ENCODE measurements at regions not wholly inside any gene's neighbourhood (a gene's known extent, or its start where the extent isn't known, plus 50 kb on each side); places are given as distances from the start of the nearest gene placed in this dataset.
"Not testable (repeated sequence)": the region's sequence is repeated elsewhere in the genome, so short reads cannot be mapped to it uniquely, and the experiment has no call there.

- DNase-seq = no peak
Measured at GRCh38 chr2:207331674-207332073, 165.9 kb upstream of the KLF7 start.

GRCh38 chr2:207332480-207333212 lies 166.9 kb upstream of the KLF7 start:
- DNase-seq = no peak

- no peak for DNase-seq
Measured at GRCh38 chr2:207333599-207334300, 168.0 kb upstream of the KLF7 start.

- DNase-seq = no peak
Measured at GRCh38 chr2:207334301-207334623, 168.5 kb upstream of the KLF7 start.

GRCh38 chr2:207334624-207335371 lies 169.1 kb upstream of the KLF7 start:
- peak; percentile 18 for DNase-seq

- DNase-seq = peak; percentile 53
Measured at GRCh38 chr2:207337234-207338219, 171.8 kb upstream of the KLF7 start.

- DNase-seq = peak; percentile 53
Measured at GRCh38 chr2:207338220-207338607, 172.5 kb upstream of the KLF7 start.

- no peak for DNase-seq
Measured at GRCh38 chr2:207338610-207339009, 172.9 kb upstream of the KLF7 start.

GRCh38 chr2:207341112-207341750 lies 175.5 kb upstream of the KLF7 start:
- no peak for DNase-seq

GRCh38 chr2:207341804-207342203 lies 176.1 kb upstream of the KLF7 start:
- no peak for DNase-seq

GRCh38 chr2:207344596-207345394 lies 179.0 kb upstream of the KLF7 start:
- DNase-seq = not testable (repeated sequence)

GRCh38 chr2:207351171-207351570 lies 178.6 kb upstream of the CREB1 start:
- DNase-seq = no peak

- DNase-seq = no peak
Measured at GRCh38 chr2:207352978-207353671, 176.6 kb upstream of the CREB1 start.

- no peak for DNase-seq
Measured at GRCh38 chr2:207353836-207354235, 175.9 kb upstream of the CREB1 start.

GRCh38 chr2:207354462-207354861 lies 175.3 kb upstream of the CREB1 start:
- DNase-seq = no peak

- no peak for DNase-seq
Measured at GRCh38 chr2:207356567-207356966, 173.2 kb upstream of the CREB1 start.

- no peak for DNase-seq
Measured at GRCh38 chr2:207357216-207357615, 172.5 kb upstream of the CREB1 start.

- no peak for DNase-seq
Measured at GRCh38 chr2:207362716-207363115, 167.0 kb upstream of the CREB1 start.

GRCh38 chr2:207363761-207364290 lies 165.9 kb upstream of the CREB1 start:
- DNase-seq = no peak

- no peak for DNase-seq
Measured at GRCh38 chr2:207370646-207371045, 159.1 kb upstream of the CREB1 start.
